ENCODE measurements at regions not wholly inside any gene's neighbourhood (a gene's known extent, or its start where the extent isn't known, plus 50 kb on each side); places are given as distances from the start of the nearest gene placed in this dataset.

GRCh38 chr21:27220416-27220815, 253.5 kb upstream of the ADAMTS5 start:
- intact Hi-C loops (cut with DNase I) = no loop called here
- ATAC-seq (no peak), DNase-seq (ENCODE audit: missing footprints) (no peak)

GRCh38 chr21:27219068-27219467, 252.2 kb upstream of the ADAMTS5 start:
- peak; percentile 26 for ATAC-seq
- intact Hi-C loops (cut with DNase I) = no loop called here
- DNase-seq (ENCODE audit: missing footprints) = no peak

GRCh38 chr21:27213303-27213702, 246.4 kb upstream of the ADAMTS5 start:
- ATAC-seq (no peak), DNase-seq (ENCODE audit: missing footprints) (no peak)
- intact Hi-C loops (cut with DNase I) = no loop called here

GRCh38 chr21:27212441-27212840, 245.6 kb upstream of the ADAMTS5 start:
- ATAC-seq (peak; percentile 72), DNase-seq (ENCODE audit: missing footprints) (no peak)
- intact Hi-C loops (cut with DNase I) = no loop called here

- intact Hi-C loops (cut with DNase I) = no loop called here
- ATAC-seq (no peak), DNase-seq (ENCODE audit: missing footprints) (no peak)
Observed at GRCh38 chr21:27209546-27209945, 242.7 kb upstream of the ADAMTS5 start.

GRCh38 chr21:27206368-27206982, 239.6 kb upstream of the ADAMTS5 start:
- intact Hi-C loops (cut with DNase I) = no loop called here
- ATAC-seq = no peak
- DNase-seq (ENCODE audit: missing footprints) = no peak

- intact Hi-C loops (cut with DNase I) = no loop called here
- no peak for ATAC-seq
- DNase-seq (ENCODE audit: missing footprints) = no peak
Observed at GRCh38 chr21:27202301-27202700, 235.4 kb upstream of the ADAMTS5 start.

GRCh38 chr21:27201197-27201596, 234.3 kb upstream of the ADAMTS5 start:
- intact Hi-C loops (cut with DNase I) = no loop called here
- ATAC-seq = no peak
- no peak for DNase-seq (ENCODE audit: missing footprints)

- intact Hi-C loops (cut with DNase I) = no loop called here
- ATAC-seq = no peak
- no peak for DNase-seq (ENCODE audit: missing footprints)
Observed at GRCh38 chr21:27196651-27197050, 229.8 kb upstream of the ADAMTS5 start.

GRCh38 chr21:27192281-27192949, 225.5 kb upstream of the ADAMTS5 start:
- DNase-seq (ENCODE audit: missing footprints) (no peak), ATAC-seq (no peak)
- intact Hi-C loops (cut with DNase I) = no loop called here

- ATAC-seq (no peak), DNase-seq (ENCODE audit: missing footprints) (no peak)
- intact Hi-C loops (cut with DNase I) = no loop called here
Observed at GRCh38 chr21:27190601-27191000, 223.7 kb upstream of the ADAMTS5 start.

- no peak for ATAC-seq
Observed at GRCh38 chr21:27189870-27190269, 223.0 kb upstream of the ADAMTS5 start.

GRCh38 chr21:27173053-27173452, 206.2 kb upstream of the ADAMTS5 start:
- DNase-seq (ENCODE audit: missing footprints) = no peak
- intact Hi-C loops (cut with DNase I) = no loop called here
- peak; percentile 28 for ATAC-seq

More at GRCh38 chr21:27189870-27190269, 223.0 kb upstream of the ADAMTS5 start:
- intact Hi-C loops (cut with DNase I) = no loop called here
- DNase-seq (ENCODE audit: missing footprints) = no peak

GRCh38 chr21:27171707-27172106, 204.8 kb upstream of the ADAMTS5 start:
- ATAC-seq = peak; percentile 95
- DNase-seq (ENCODE audit: missing footprints) = no peak
- intact Hi-C loops (cut with DNase I) = no loop called here

- no peak for ATAC-seq
- no peak for DNase-seq (ENCODE audit: missing footprints)
- intact Hi-C loops (cut with DNase I) = no loop called here
Observed at GRCh38 chr21:27168084-27168483, 201.2 kb upstream of the ADAMTS5 start.

GRCh38 chr21:27164208-27165177, 197.6 kb upstream of the ADAMTS5 start:
- DNase-seq (ENCODE audit: missing footprints) (no peak), ATAC-seq (no peak)
- intact Hi-C loops (cut with DNase I) = no loop called here

GRCh38 chr21:27158967-27159366, 192.1 kb upstream of the ADAMTS5 start:
- intact Hi-C loops (cut with DNase I) = no loop called here
- no peak for ATAC-seq
- no peak for DNase-seq (ENCODE audit: missing footprints)

GRCh38 chr21:27157097-27157496, 190.2 kb upstream of the ADAMTS5 start:
- ATAC-seq (no peak), DNase-seq (ENCODE audit: missing footprints) (no peak)
- intact Hi-C loops (cut with DNase I) = no loop called here

- intact Hi-C loops (cut with DNase I) = no loop called here
- DNase-seq (ENCODE audit: missing footprints) (no peak), ATAC-seq (no peak)
Observed at GRCh38 chr21:27156666-27157065, 189.8 kb upstream of the ADAMTS5 start.

GRCh38 chr21:27155130-27155500, 188.2 kb upstream of the ADAMTS5 start:
- ATAC-seq (no peak), DNase-seq (ENCODE audit: missing footprints) (no peak)
- intact Hi-C loops (cut with DNase I) = no loop called here
